GM21528 (cell line): ENCODE measurements at regions not wholly inside any gene's neighbourhood (a gene's known extent, or its start where the extent isn't known, plus 50 kb on each side); places are given as distances from the start of the nearest gene placed in this dataset.

Source experiments
- ATAC-seq: cut with Tn5 transposase; IDR thresholded peaks from one replicate; pipeline ENCODE4 v1.9.1; 2021; ENCODE audit warnings: mild to moderate bottlenecking, moderate library complexity; ENCODE audit not compliant: unreplicated experiment, low FRiP score

DNA sequence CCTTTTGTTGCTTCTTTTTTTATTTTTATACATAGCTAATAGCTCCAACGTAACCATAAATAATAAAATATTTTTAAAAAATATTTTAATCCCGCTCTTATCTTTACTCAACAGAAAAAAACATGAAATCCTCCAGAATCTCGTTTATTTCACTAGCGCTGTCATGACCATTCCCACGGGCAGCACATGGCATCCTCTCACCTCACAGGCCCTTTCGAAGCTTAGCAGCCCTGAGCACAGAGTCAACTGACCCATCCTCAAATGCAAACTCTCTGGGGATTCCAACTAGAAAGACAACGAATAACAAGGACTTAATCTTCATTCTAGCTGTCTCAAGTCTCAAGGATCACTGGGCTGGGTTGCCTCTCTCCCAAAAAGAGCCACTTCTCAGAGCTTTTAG is 285.9 kb upstream of the PPARGC1A start:
- ATAC-seq, result no peak

DNA sequence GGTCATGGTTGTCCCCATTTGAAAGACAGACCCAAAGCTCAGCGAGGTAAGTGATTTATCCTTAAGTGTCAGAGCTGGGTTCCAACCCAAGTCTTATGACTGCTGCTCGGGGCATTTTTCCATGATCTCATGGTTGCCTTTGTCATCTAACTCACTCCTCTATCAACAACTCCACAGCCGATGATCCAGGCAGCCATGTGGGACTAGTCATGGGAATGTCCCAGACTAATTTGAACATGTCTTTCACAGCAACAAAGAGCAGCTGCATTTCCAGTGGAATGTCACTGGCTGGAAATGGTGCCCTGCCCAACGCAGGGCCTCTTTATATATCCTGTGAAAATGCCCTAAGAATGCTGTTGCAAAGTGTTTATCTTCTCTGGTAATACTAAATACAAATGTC is 284.8 kb upstream of the PPARGC1A start:
- ATAC-seq, result no peak

DNA sequence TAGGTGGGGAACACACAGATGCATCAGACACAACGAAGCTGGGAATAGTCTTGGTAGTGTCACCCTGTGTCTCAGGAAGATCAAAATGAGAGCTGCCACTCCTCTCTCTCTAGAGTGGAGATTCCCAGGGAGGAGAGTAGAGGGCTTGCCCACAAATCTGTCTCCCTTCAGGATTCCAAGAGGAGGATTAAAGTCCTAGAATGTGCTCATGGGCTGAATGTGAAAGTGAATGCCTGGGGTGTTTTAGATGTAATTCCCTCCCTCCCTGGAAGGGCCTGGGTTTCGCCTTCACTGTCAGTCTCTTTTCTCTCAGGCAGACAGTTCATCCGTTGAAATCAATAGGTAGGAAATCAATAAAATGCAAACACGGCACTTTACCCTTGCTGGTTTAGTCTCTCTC is 282.6 kb upstream of the PPARGC1A start:
- no peak for ATAC-seq

DNA sequence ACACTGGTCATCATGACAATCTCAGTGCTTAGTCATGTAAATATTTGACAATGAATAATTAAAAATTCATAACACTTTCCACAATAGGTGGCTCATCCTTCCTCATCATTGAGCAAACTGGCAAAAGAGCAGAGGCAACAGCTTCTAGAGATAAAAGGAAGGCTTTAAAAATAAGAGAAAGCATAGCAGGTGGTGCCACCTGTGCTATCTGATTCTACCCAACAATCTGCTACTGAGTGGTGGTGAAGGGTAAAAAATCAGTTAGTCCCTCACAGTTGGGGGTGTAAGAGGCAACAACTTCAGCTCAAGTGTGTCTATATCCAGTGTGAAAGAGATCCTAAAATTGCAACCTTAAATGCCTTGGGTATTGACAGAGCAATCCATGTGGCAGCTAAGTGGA is 280.1 kb upstream of the PPARGC1A start:
- no peak for ATAC-seq

GRCh38 chr4:24168658-24169057 is 278.8 kb upstream of the PPARGC1A start:
- ATAC-seq, result no peak

- no peak for ATAC-seq
Measured at GRCh38 chr4:24166501-24166900, 276.7 kb upstream of the PPARGC1A start.

- no peak for ATAC-seq
Measured at GRCh38 chr4:24164797-24165196, 274.9 kb upstream of the PPARGC1A start.

DNA sequence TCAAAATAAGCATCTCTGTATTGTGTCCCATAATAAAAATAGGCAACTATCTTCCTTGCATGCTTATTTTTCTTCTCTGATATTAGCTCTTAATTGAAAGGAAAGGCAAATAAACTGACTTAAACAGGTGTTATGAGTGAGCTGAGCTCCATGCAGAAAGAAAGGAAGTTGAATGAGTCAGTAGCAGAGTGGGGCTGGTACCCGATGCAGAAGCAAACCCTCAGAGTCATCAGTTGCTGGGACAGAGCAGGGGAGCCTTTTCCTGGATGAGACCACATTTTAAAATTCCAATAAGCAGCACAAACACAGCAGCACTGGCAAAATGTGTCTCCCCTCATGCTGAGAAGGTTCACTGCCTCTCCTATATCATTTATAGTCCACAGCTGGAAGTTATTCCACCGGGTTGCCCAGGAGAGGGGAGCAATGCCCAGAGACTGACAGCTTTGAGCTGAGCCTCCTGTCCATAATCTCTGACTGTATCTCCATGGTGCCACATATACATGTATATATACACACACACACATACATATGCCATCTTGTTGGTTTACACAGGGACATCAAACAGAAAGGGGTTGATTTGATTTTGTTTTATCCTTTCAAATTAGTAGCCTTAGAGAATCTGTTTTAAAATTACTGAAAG is 274.3 kb upstream of the PPARGC1A start:
- ATAC-seq, result no peak

GRCh38 chr4:24163314-24163713 is 273.5 kb upstream of the PPARGC1A start:
- ATAC-seq, result no peak

GRCh38 chr4:24160358-24160757 is 270.5 kb upstream of the PPARGC1A start:
- ATAC-seq, result no peak

GRCh38 chr4:24158031-24158430 is 268.2 kb upstream of the PPARGC1A start:
- ATAC-seq, result no peak

- ATAC-seq, result no peak
Measured at GRCh38 chr4:24150034-24150433, 260.2 kb upstream of the PPARGC1A start.

- ATAC-seq, result no peak
Measured at GRCh38 chr4:24146127-24146526, 256.3 kb upstream of the PPARGC1A start.

DNA sequence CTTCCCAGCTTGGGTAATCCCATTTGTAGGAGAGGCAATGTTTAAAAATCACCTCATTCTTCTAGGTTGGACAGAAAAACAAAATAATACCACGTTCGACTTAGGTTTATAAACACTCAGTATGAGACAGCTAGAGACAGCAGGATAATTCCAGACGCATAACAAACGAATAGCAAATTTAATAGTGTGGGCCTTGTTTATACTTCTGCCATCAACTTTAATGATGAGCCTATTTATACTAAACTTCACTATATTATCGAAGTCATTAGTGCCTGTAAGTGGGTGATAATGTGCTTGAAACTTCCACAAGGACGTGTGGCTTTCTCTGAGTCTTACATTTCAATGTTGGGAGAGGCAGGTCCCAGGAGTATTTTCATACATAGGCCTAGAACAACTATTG is 255.7 kb upstream of the PPARGC1A start:
- no peak for ATAC-seq

DNA sequence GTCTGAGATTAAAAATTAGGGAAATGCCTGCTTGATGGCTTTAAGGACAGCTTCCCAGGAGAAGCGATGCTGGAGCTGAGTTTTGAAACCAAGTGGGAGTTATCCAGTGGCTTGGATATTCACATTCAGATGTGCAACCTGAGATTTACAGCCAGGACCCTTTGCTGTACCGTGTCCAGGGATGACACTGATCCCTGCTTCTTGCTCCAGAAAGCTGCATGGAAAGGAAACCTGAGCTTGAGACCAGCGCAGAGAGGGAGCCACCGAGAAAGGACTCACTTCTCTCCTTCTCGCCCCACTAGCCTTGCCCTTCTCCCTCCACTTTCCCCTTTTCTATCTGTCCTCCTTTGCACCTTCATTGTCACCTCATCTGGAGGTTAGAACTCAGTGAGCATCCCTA is 254.5 kb upstream of the PPARGC1A start:
- no peak for ATAC-seq

DNA sequence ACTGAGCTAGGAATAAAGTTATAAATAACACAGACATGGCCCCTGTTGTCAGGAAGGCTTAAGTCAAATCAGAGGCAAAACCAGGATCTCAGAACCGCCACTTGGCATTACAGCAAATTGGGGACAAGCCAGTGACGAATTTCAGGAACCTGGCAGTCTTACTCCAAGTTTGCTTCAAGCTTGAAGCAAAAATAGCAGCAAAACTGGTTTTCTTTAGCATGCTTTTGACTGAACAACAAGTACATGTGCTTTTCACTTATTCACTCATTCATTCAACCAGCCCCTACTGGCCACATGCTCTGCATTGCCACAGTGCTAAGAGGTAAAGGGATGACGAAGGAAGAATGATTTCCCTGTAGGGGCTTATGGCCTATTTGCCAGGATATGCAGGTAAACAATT is 253.9 kb upstream of the PPARGC1A start:
- ATAC-seq, result no peak

- no peak for ATAC-seq
Measured at GRCh38 chr4:24141836-24142235, 252.0 kb upstream of the PPARGC1A start.

- ATAC-seq, result no peak
Measured at GRCh38 chr4:24140892-24141291, 251.0 kb upstream of the PPARGC1A start.

- no peak for ATAC-seq
Measured at GRCh38 chr4:24137671-24138601, 248.1 kb upstream of the PPARGC1A start.

DNA sequence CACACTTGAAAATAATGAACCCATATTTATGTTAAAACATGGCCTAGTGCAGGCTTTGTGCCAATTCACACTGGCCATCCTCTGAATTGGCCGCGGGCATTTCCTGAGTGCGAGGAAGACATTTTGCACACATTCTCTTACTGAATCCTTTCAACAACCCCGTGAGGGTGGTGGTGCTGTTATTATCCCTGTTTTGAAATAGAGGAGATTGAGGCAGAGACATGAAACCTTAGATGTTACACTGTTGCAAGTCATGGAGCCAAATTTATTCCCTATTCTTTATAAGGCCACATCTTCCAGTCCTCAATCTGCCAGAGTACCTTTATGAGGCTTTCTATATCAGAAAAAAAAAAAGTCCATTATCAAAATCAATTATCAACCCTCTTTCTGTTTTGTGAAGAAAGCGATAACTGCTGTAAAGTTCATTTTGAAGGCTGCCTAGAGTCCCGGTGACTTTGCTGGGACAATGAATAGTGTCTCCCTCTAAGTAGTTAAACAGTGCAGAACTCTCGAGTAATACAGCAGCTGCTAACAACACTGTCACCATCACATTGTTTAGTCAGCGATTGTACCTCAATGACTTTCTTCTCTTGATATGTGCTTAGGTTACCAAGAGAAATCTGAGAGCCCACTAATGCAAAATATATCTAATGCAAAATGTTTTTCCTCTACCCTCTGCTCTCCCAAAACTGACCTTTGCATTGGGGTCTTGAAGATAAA is 242.3 kb upstream of the PPARGC1A start:
- ATAC-seq, result no peak

- ATAC-seq, result no peak
Measured at GRCh38 chr4:24130637-24131036, 240.8 kb upstream of the PPARGC1A start.
